GM12878 (cell line): ENCODE measurements at regions not wholly inside any gene's neighbourhood (a gene's known extent, or its start where the extent isn't known, plus 50 kb on each side); places are given as distances from the start of the nearest gene placed in this dataset.

ENCODE experiments used
- ATAC-seq: fragments of 200-7000 bp; cut with Tn5 transposase; 3 replicates; pipeline ENCODE4 v1.9.1; 2020; ENCODE audit warnings: mild to moderate bottlenecking, moderate library complexity
- BruUV-seq: library from RNA; stranded (reverse); fragments of 400-500 nt; replicated peaks from 2 replicates; lab custom pipeline; 2021; lab: Mats Ljungman, UMichigan
- CTCF ChIA-PET: fragments of 300-600 bp; sonication (Branson Sonifier 250); formaldehyde crosslinking; extraction: SDS; loops from one replicate; lab custom pipeline; 2021; ENCODE audit warnings: inconsistent platforms; lab: Yijun Ruan, JAX
- POLR2A ChIA-PET: fragments of 350-600 bp; formaldehyde crosslinking; extraction: SDS; loops from one replicate; lab custom pipeline; 2021; ENCODE audit warnings: inconsistent platforms; lab: Charles Lee
- RAD21 ChIA-PET: fragments of 300-600 bp; sonication (Branson Sonifier 250); formaldehyde crosslinking; loops from one replicate; lab custom pipeline; 2023; ENCODE audit warnings: antibody characterized with exemption; ENCODE audit not compliant: unreplicated experiment; lab: Charles Lee
- SMC1A ChIA-PET: fragments of 300-600 bp; sonication (Branson Sonifier 250); formaldehyde crosslinking; loops from one replicate; lab custom pipeline; 2023; ENCODE audit not compliant: unreplicated experiment, uncharacterized antibody; lab: Charles Lee
- DNase-seq: peaks from one replicate; pipeline ENCODE4 v3.0.0-alpha.2; 2011; ENCODE audit warnings: low read depth, low spot score
- FAIRE-seq: peaks from 3 replicates; lab custom pipeline; 2011; peaks lifted over from hg19 to GRCh38; lab: Jason Lieb, UNC
- H2AFZ ChIP-seq: 2 replicates; pipeline ENCODE4 v1.6.0; 2011; ENCODE audit warnings: low read depth, low read length, control low read depth; ENCODE audit not compliant: control insufficient read depth
- H3K27ac ChIP-seq: 2 replicates; pipeline ENCODE4 v1.5.1; 2011; ENCODE audit warnings: control low read depth; ENCODE audit not compliant: control insufficient read depth, insufficient read depth
- H3K27me3 ChIP-seq, 2 experiments: replicated peaks in 1 of 2; 2 replicates each; pipeline versions ENCODE4 v1.6.0 to v1.6.1; 2011; ENCODE audit warnings: low read length in 1 of 2; ENCODE audit not compliant: control insufficient read depth in 2 of 2, insufficient read depth in 2 of 2
- H3K36me3 ChIP-seq, 2 experiments: 2 replicates each; pipeline ENCODE4 v1.5.1; 2011; ENCODE audit warnings: low read length in 1 of 2; ENCODE audit not compliant: control insufficient read depth in 2 of 2, insufficient read depth in 2 of 2
- H3K4me1 ChIP-seq: 2 replicates; pipeline ENCODE4 v1.6.1; 2011; ENCODE audit warnings: mild to moderate bottlenecking, low read length, moderate library complexity, mixed read lengths; ENCODE audit not compliant: control insufficient read depth, insufficient read depth
- H3K4me2 ChIP-seq: 2 replicates; pipeline ENCODE4 v1.6.0; 2011; ENCODE audit warnings: control low read depth; ENCODE audit not compliant: control insufficient read depth, insufficient read depth
- H3K4me3 ChIP-seq: fragments of 200-600 bp; sonication (generic); 2 replicates; pipeline ENCODE4 v1.5.1; 2016
- H3K79me2 ChIP-seq: 2 replicates; pipeline ENCODE4 v1.6.0; 2011; ENCODE audit warnings: low read length; ENCODE audit not compliant: control insufficient read depth, insufficient read depth
- H3K9ac ChIP-seq: 2 replicates; pipeline ENCODE4 v1.8.0; 2011; ENCODE audit warnings: low read length, control low read depth, mixed read lengths; ENCODE audit not compliant: control insufficient read depth, insufficient read depth
- H3K9me3 ChIP-seq: replicated peaks from 3 replicates; pipeline ENCODE4 v1.5.1; 2011; ENCODE audit warnings: mild to moderate bottlenecking, low read length; ENCODE audit not compliant: control insufficient read depth, insufficient read depth
- H4K20me1 ChIP-seq: 2 replicates; pipeline ENCODE4 v1.6.0; 2011; ENCODE audit not compliant: control insufficient read depth, insufficient read depth
- CHD1 ChIP-seq: IDR thresholded peaks from 2 replicates; pipeline ENCODE4 v1.6.1; 2012; ENCODE audit warnings: low read depth, low read length, improper control_type of control experiment
- EGR1 ChIP-seq, 2 experiments: IDR thresholded peaks; 1 replicate in 1 of 2; 2 replicates in 1 of 2; pipeline ENCODE4 v1.6.1; 2011 to 2012; ENCODE audit warnings: low read depth in 2 of 2, low read length in 2 of 2, borderline replicate concordance in 1 of 2, mild to moderate bottlenecking in 1 of 2, moderate library complexity in 1 of 2
- ESRRA ChIP-seq: IDR thresholded peaks from 2 replicates; pipeline ENCODE4 v1.6.1; 2012; ENCODE audit warnings: mild to moderate bottlenecking, low read length, improper control_type of control experiment
- ETV6 ChIP-seq, 2 experiments: fragments of 450-650 bp in 1 of 2; IDR thresholded peaks in 1 of 2; conservative IDR thresholded peaks in 1 of 2; 2 replicates each; pipeline ENCODE4 v1.6.1; 2014; ENCODE audit warnings: antibody characterized with exemption in 1 of 2, borderline replicate concordance in 1 of 2, low read depth in 1 of 2, mild to moderate bottlenecking in 1 of 2, moderate library complexity in 1 of 2
- HCFC1 ChIP-seq: fragments of 150-350 bp; IDR thresholded peaks from 2 replicates; pipeline ENCODE4 v1.6.1; 2014; ENCODE audit warnings: low read length
- HDAC2 ChIP-seq: fragments of 200-600 bp; sonication (generic); IDR thresholded peaks from 2 replicates; pipeline ENCODE4 v1.6.1; 2017
- IKZF1 ChIP-seq: fragments of 450-650 bp; conservative IDR thresholded peaks from 2 replicates; pipeline ENCODE4 v1.6.1; 2017; ENCODE audit warnings: antibody characterized with exemption, mild to moderate bottlenecking
- JUNB ChIP-seq: IDR thresholded peaks from 2 replicates; pipeline ENCODE4 v1.6.1; 2016; ENCODE audit warnings: antibody characterized with exemption, mild to moderate bottlenecking
- MTA2 ChIP-seq: fragments of 450-650 bp; IDR thresholded peaks from 2 replicates; pipeline ENCODE4 v1.6.1; 2016; ENCODE audit warnings: low read depth, mild to moderate bottlenecking, moderate library complexity
- NR2F1 ChIP-seq: fragments of 450-650 bp; conservative IDR thresholded peaks from 2 replicates; pipeline ENCODE4 v1.6.1; 2017; ENCODE audit warnings: mild to moderate bottlenecking
- POLR2A ChIP-seq: IDR thresholded peaks from 2 replicates; pipeline ENCODE4 v1.6.1; 2011; ENCODE audit warnings: low read depth, mild to moderate bottlenecking, low read length
- SREBF1 ChIP-seq: IDR thresholded peaks from 2 replicates; pipeline ENCODE4 v1.6.1; 2012; ENCODE audit warnings: mild to moderate bottlenecking, low read length
- STAT1 ChIP-seq: fragments of 450-650 bp; conservative IDR thresholded peaks from 2 replicates; pipeline ENCODE4 v1.6.1; 2014; ENCODE audit warnings: antibody characterized with exemption, mild to moderate bottlenecking
- SUPT20H ChIP-seq: IDR thresholded peaks from 2 replicates; pipeline ENCODE4 v1.6.1; 2011; ENCODE audit warnings: low read depth, mild to moderate bottlenecking, low read length, moderate library complexity, borderline replicate concordance; ENCODE audit not compliant: control insufficient read depth
- TCF3 ChIP-seq: IDR thresholded peaks from 2 replicates; pipeline ENCODE4 v1.6.1; 2012; ENCODE audit warnings: low read depth, mild to moderate bottlenecking, low read length, borderline replicate concordance; ENCODE audit not compliant: insufficient read depth
- ZNF622 ChIP-seq: fragments of 450-650 bp; IDR thresholded peaks from 2 replicates; pipeline ENCODE4 v1.6.1; 2017; ENCODE audit warnings: mild to moderate bottlenecking, inconsistent platforms
- WGBS: methylation state at CpG from one replicate; pipeline ENCODE4 v1.1.6; 2016; ENCODE audit warnings: low lambda C conversion rate; ENCODE audit not compliant: insufficient replicate concordance, insufficient coverage; ENCODE audit errors: missing lambda C conversion rate; 5-methylcytosine and 5-hydroxymethylcytosine counted together
- in situ Hi-C: fragments of 300-500 bp; cut with MboI; formaldehyde crosslinking; loops from 9 replicates; pipeline ENCODE4 v1.14.3; 2018; ENCODE audit warnings: mixed read lengths
- intact Hi-C: fragments of 100-400 bp; cut with micrococcal nuclease; formaldehyde crosslinking; loops from one replicate; pipeline ENCODE4 v1.14.2; 2022; ENCODE audit not compliant: unreplicated experiment
- TF ChIP-seq, protein P1 (sequence below): IDR thresholded peaks from 2 replicates; pipeline ENCODE4 v1.6.1; 2011; ENCODE audit warnings: low read depth, low read length, improper control_type of control experiment, borderline replicate concordance
- TF ChIP-seq, protein P2 (sequence below): IDR thresholded peaks from 2 replicates; pipeline ENCODE4 v1.6.1; 2011; ENCODE audit warnings: mild to moderate bottlenecking, low read depth, low read length, moderate library complexity; ENCODE audit not compliant: insufficient replicate concordance
- TF ChIP-seq, protein P3 (sequence below): fragments of 450-650 bp; IDR thresholded peaks from 2 replicates; pipeline ENCODE4 v1.6.1; 2014; ENCODE audit warnings: mild to moderate bottlenecking
- TF ChIP-seq, protein P4 (sequence below): IDR thresholded peaks from 2 replicates; pipeline ENCODE4 v1.6.1; 2011; ENCODE audit warnings: borderline replicate concordance, low read depth, mild to moderate bottlenecking, moderate library complexity, low read length; ENCODE audit not compliant: insufficient read depth, poor library complexity, severe bottlenecking

DNA sequence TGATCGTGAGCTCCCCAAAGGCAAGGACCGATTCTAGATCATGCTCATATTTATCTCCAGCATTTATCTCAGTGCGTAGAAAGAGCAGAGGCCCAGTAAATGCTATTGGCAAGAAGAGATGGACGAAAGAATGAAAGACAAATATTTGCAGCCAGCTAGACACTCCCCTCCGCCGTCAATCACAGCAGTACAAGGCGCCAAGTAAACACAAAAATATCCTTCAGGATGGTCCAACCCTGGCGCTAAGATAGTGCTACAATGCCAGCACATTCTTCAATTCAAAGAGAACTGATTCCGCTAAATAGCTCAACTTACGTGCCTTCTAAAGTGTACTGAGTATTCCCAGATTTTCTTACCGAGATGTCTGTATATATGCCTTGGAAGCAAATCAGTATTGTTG lies 114.5 kb downstream of the DDX53 start:
- Histone ChIP-seq H3K27ac (no peak overlapping the region), H3K4me2 (no peak overlapping the region), H3K4me1 (no peaks in the 10 kb centered on the region), H2AFZ (no peak overlapping the region), H3K36me3 (no peaks in the 10 kb centered on the region), H3K79me2 (no peaks in the 10 kb centered on the region), H3K27me3 (no peaks in the 10 kb centered on the region), H4K20me1 (no peaks in the 10 kb centered on the region), H3K9ac (no peak overlapping the region), H3K9me3 (no peaks in the 10 kb centered on the region), H3K4me3 (no peak overlapping the region)
- FAIRE-seq (no peak), ATAC-seq (no peak), DNase-seq (no peak)
- BruUV-seq: no TSS peak
- 49% methylated on average over 11 of the region's 11 CpGs for WGBS
- RAD21 ChIA-PET: no interaction called here
- POLR2A ChIA-PET: no interaction called here
- SMC1A ChIA-PET: no interaction called here
- in situ Hi-C loops (no loop called here), intact Hi-C loops (no loop called here)
- TF ChIP-seq, protein P1, sequence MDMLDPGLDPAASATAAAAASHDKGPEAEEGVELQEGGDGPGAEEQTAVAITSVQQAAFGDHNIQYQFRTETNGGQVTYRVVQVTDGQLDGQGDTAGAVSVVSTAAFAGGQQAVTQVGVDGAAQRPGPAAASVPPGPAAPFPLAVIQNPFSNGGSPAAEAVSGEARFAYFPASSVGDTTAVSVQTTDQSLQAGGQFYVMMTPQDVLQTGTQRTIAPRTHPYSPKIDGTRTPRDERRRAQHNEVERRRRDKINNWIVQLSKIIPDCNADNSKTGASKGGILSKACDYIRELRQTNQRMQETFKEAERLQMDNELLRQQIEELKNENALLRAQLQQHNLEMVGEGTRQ: no peak
- TF ChIP-seq NR2F1: no peak
- no peak for TF ChIP-seq IKZF1
- no peak for TF ChIP-seq ETV6 (conservative IDR thresholded peaks at IDR 0.05 in 1 of 2, IDR thresholded peaks at IDR 0.05 in 1 of 2; ENCODE audit: borderline replicate concordance in 1 of 2, low read depth in 1 of 2)
- TF ChIP-seq, protein P2, sequence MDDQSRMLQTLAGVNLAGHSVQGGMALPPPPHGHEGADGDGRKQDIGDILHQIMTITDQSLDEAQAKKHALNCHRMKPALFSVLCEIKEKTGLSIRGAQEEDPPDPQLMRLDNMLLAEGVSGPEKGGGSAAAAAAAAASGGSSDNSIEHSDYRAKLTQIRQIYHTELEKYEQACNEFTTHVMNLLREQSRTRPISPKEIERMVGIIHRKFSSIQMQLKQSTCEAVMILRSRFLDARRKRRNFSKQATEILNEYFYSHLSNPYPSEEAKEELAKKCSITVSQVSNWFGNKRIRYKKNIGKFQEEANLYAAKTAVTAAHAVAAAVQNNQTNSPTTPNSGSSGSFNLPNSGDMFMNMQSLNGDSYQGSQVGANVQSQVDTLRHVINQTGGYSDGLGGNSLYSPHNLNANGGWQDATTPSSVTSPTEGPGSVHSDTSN: no peak
- no peak for TF ChIP-seq HCFC1
- no peak for TF ChIP-seq SREBF1
- no peak for TF ChIP-seq ZNF622
- no peak for TF ChIP-seq MTA2
- no peak for TF ChIP-seq SUPT20H
- TF ChIP-seq HDAC2: no peak
- TF ChIP-seq, protein P3, sequence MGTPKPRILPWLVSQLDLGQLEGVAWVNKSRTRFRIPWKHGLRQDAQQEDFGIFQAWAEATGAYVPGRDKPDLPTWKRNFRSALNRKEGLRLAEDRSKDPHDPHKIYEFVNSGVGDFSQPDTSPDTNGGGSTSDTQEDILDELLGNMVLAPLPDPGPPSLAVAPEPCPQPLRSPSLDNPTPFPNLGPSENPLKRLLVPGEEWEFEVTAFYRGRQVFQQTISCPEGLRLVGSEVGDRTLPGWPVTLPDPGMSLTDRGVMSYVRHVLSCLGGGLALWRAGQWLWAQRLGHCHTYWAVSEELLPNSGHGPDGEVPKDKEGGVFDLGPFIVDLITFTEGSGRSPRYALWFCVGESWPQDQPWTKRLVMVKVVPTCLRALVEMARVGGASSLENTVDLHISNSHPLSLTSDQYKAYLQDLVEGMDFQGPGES: no peak
- no peak for TF ChIP-seq ESRRA
- no peak for TF ChIP-seq TCF3
- no peak for TF ChIP-seq STAT1
- no peak for TF ChIP-seq EGR1 (IDR thresholded peaks at IDR 0.05; ENCODE audit: borderline replicate concordance in 1 of 2, low read depth in 2 of 2, low read length in 2 of 2)
- no peak for TF ChIP-seq CHD1
- TF ChIP-seq POLR2A: no peak
- TF ChIP-seq, protein P4, sequence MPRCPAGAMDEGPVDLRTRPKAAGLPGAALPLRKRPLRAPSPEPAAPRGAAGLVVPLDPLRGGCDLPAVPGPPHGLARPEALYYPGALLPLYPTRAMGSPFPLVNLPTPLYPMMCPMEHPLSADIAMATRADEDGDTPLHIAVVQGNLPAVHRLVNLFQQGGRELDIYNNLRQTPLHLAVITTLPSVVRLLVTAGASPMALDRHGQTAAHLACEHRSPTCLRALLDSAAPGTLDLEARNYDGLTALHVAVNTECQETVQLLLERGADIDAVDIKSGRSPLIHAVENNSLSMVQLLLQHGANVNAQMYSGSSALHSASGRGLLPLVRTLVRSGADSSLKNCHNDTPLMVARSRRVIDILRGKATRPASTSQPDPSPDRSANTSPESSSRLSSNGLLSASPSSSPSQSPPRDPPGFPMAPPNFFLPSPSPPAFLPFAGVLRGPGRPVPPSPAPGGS: no peak
- TF ChIP-seq JUNB: no peak
- CTCF ChIA-PET: no interaction called here
